ENCODE measurements at regions not wholly inside any gene's neighbourhood (a gene's known extent, or its start where the extent isn't known, plus 50 kb on each side); places are given as distances from the start of the nearest gene placed in this dataset.
A peak's percentile ranks its signal among the peaks of the same experiment; 100 is the strongest.

- TF ChIP-seq CTCF (IDR thresholded peaks at IDR 0.05; ENCODE audit: extremely low read depth in 1 of 2, insufficient read depth in 1 of 2, low read depth in 1 of 2, low read length in 2 of 2) (peak in 1 of 2 donors; percentile 10), POLR2A (IDR thresholded peaks at IDR 0.05; ENCODE audit: low read depth, low read length) (no peak), POLR2AphosphoS5 (IDR thresholded peaks at IDR 0.05; ENCODE audit: insufficient read depth, low read depth, low read length) (no peak), MAX (IDR thresholded peaks at IDR 0.05; ENCODE audit: insufficient read depth, insufficient read length) (no peak), EZH2 (IDR thresholded peaks at IDR 0.05; ENCODE audit: borderline replicate concordance, low read depth, low read length, severe bottlenecking) (no peak)
These were observed 405.9 kb upstream of the LMCD1 start for GRCh38 chr3:8095724-8096123.

Data from endothelial cell of umbilical vein (primary cell).